Neural cell (in vitro differentiated cells): ENCODE measurements at regions not wholly inside any gene's neighbourhood (a gene's known extent, or its start where the extent isn't known, plus 50 kb on each side); places are given as distances from the start of the nearest gene placed in this dataset.

ENCODE experiments used
- CTCF ChIP-seq: fragments of 450-650 bp; IDR thresholded peaks from 2 replicates; pipeline ENCODE4 v1.5.1; 2014; ENCODE audit warnings: antibody characterized with exemption, mild to moderate bottlenecking, moderate library complexity; ENCODE audit not compliant: poor library complexity, severe bottlenecking
- EP300 ChIP-seq: fragments of 450-650 bp; conservative IDR thresholded peaks from 2 replicates; pipeline ENCODE4 v1.6.1; 2014; ENCODE audit warnings: antibody characterized with exemption, mild to moderate bottlenecking, moderate library complexity; ENCODE audit not compliant: poor library complexity, severe bottlenecking
- EZH2 ChIP-seq: fragments of 200-600, 300-800 bp; shearing (Covaris generic), sonication (generic); IDR thresholded peaks from 2 replicates; pipeline ENCODE4 v1.6.1; 2014; ENCODE audit warnings: antibody characterized with exemption, low read length, borderline replicate concordance, mild to moderate bottlenecking; ENCODE audit not compliant: insufficient read depth, poor library complexity, severe bottlenecking
- SMC3 ChIP-seq: fragments of 450-650 bp; conservative IDR thresholded peaks from 2 replicates; pipeline ENCODE4 v1.6.1; 2014; ENCODE audit warnings: antibody characterized with exemption, mild to moderate bottlenecking, moderate library complexity; ENCODE audit not compliant: poor library complexity

GRCh38 chr5:173823274-173823644, 64.9 kb upstream of the CPEB4 start:
- TF ChIP-seq SMC3, result no peak
- no peak for TF ChIP-seq CTCF
- TF ChIP-seq EZH2, result no peak
- TF ChIP-seq EP300, result no peak
